Memory B cell (primary cell): ENCODE measurements at regions not wholly inside any gene's neighbourhood (a gene's known extent, or its start where the extent isn't known, plus 50 kb on each side); places are given as distances from the start of the nearest gene placed in this dataset.

Experiments
- ATAC-seq: fragments of 150-1000 bp; cut with Tn5 transposase; 2 replicates; pipeline ENCODE4 v1.10.0; 2021; ENCODE audit warnings: low read depth, mild to moderate bottlenecking, moderate library complexity
- DNase-seq, 2 donors: peaks; one replicate each; pipeline ENCODE4 v3.0.0; 2022; ENCODE audit warnings: low spot score in 2 of 2
- H3K27ac Mint-ChIP-seq: one replicate; pipeline ENCODE4 v1.8.0; 2022; ENCODE audit warnings: mild to moderate bottlenecking, moderate library complexity, mixed read lengths
- H3K27me3 Mint-ChIP-seq: one replicate; pipeline ENCODE4 v1.8.0; 2022; ENCODE audit warnings: mixed read lengths
- H3K36me3 Mint-ChIP-seq: one replicate; pipeline ENCODE4 v1.8.0; 2022; ENCODE audit warnings: mild to moderate bottlenecking, mixed read lengths
- H3K4me1 Mint-ChIP-seq: one replicate; pipeline ENCODE4 v1.8.0; 2022; ENCODE audit warnings: mixed read lengths
- H3K4me3 Mint-ChIP-seq: one replicate; pipeline ENCODE4 v1.8.0; 2022; ENCODE audit warnings: mild to moderate bottlenecking, moderate library complexity, mixed read lengths
- H3K9me3 Mint-ChIP-seq: one replicate; pipeline ENCODE4 v1.8.0; 2022; ENCODE audit warnings: mixed read lengths

GRCh38 chr3:5317557-5317956, 130.1 kb downstream of the EDEM1 start:
- no peak overlapping the region for H3K4me3 Mint-ChIP-seq
- no peaks in the 10 kb centered on the region for H3K9me3 Mint-ChIP-seq
- DNase-seq (no peak), ATAC-seq (no peak)
- no peak overlapping the region for H3K27ac Mint-ChIP-seq
- H3K27me3 Mint-ChIP-seq: no peaks in the 10 kb centered on the region
- no peaks in the 10 kb centered on the region for H3K36me3 Mint-ChIP-seq
- H3K4me1 Mint-ChIP-seq: no peaks in the 10 kb centered on the region

GRCh38 chr3:5319454-5319853, 131.9 kb downstream of the EDEM1 start:
- H3K27ac Mint-ChIP-seq: no peak overlapping the region
- ATAC-seq (no peak), DNase-seq (no peak)
- H3K4me3 Mint-ChIP-seq: no peak overlapping the region
- peaks cover 2% of the 10 kb centered on the region for H3K36me3 Mint-ChIP-seq
- no peaks in the 10 kb centered on the region for H3K9me3 Mint-ChIP-seq
- no peaks in the 10 kb centered on the region for H3K4me1 Mint-ChIP-seq
- H3K27me3 Mint-ChIP-seq: peaks cover 2% of the 10 kb centered on the region

- no peak for ATAC-seq
- H3K36me3 Mint-ChIP-seq: peaks cover 4% of the 10 kb centered on the region
- H3K4me1 Mint-ChIP-seq: no peaks in the 10 kb centered on the region
- H3K27ac Mint-ChIP-seq: no peak overlapping the region
- peaks cover 6% of the 10 kb centered on the region for H3K27me3 Mint-ChIP-seq
- DNase-seq: no peak
- H3K9me3 Mint-ChIP-seq: peaks cover 1% of the 10 kb centered on the region
- H3K4me3 Mint-ChIP-seq: no peak overlapping the region
Observed at GRCh38 chr3:5321666-5322340, 134.3 kb downstream of the EDEM1 start.

GRCh38 chr3:5324780-5325179, 137.3 kb downstream of the EDEM1 start:
- H3K4me3 Mint-ChIP-seq: no peak overlapping the region
- H3K4me1 Mint-ChIP-seq: no peaks in the 10 kb centered on the region
- H3K27ac Mint-ChIP-seq: no peak overlapping the region
- DNase-seq (no peak), ATAC-seq (no peak)
- peaks cover 4% of the 10 kb centered on the region for H3K36me3 Mint-ChIP-seq
- peaks cover 1% of the 10 kb centered on the region for H3K9me3 Mint-ChIP-seq
- H3K27me3 Mint-ChIP-seq: peaks cover 6% of the 10 kb centered on the region

GRCh38 chr3:5330152-5330810, 142.8 kb downstream of the EDEM1 start:
- DNase-seq (no peak), ATAC-seq (no peak)
- peaks cover 4% of the 10 kb centered on the region for H3K27me3 Mint-ChIP-seq
- peaks cover 2% of the 10 kb centered on the region for H3K36me3 Mint-ChIP-seq
- peaks cover 5% of the 10 kb centered on the region for H3K4me1 Mint-ChIP-seq
- H3K9me3 Mint-ChIP-seq: peaks cover 1% of the 10 kb centered on the region
- H3K27ac Mint-ChIP-seq: no peak overlapping the region
- no peak overlapping the region for H3K4me3 Mint-ChIP-seq

- no peak for ATAC-seq
- no peak for DNase-seq
- Mint-ChIP-seq H3K27me3 (no peaks in the 10 kb centered on the region), H3K4me1 (peaks cover 5% of the 10 kb centered on the region), H3K36me3 (no peaks in the 10 kb centered on the region), H3K27ac (no peak overlapping the region), H3K9me3 (no peaks in the 10 kb centered on the region), H3K4me3 (no peak overlapping the region)
Observed at GRCh38 chr3:5331567-5332269, 144.2 kb downstream of the EDEM1 start.

- Mint-ChIP-seq H3K9me3 (no peaks in the 10 kb centered on the region), H3K4me3 (no peak overlapping the region), H3K36me3 (no peaks in the 10 kb centered on the region), H3K27me3 (no peaks in the 10 kb centered on the region), H3K4me1 (peaks cover 5% of the 10 kb centered on the region), H3K27ac (no peak overlapping the region)
- no peak for ATAC-seq
- no peak for DNase-seq
Observed at GRCh38 chr3:5332270-5332956, 144.9 kb downstream of the EDEM1 start.

- Mint-ChIP-seq H3K4me3 (no peak overlapping the region), H3K27ac (no peak overlapping the region), H3K9me3 (no peaks in the 10 kb centered on the region), H3K4me1 (peaks cover 3% of the 10 kb centered on the region), H3K27me3 (peaks cover 6% of the 10 kb centered on the region), H3K36me3 (no peaks in the 10 kb centered on the region)
- DNase-seq: no peak
- ATAC-seq: no peak
Observed at GRCh38 chr3:5339967-5340535, 152.5 kb downstream of the EDEM1 start.

- Mint-ChIP-seq H3K4me3 (no peak overlapping the region), H3K27me3 (peaks cover 10% of the 10 kb centered on the region), H3K27ac (no peak overlapping the region), H3K9me3 (no peaks in the 10 kb centered on the region), H3K4me1 (peaks cover 3% of the 10 kb centered on the region), H3K36me3 (no peaks in the 10 kb centered on the region)
- no peak for ATAC-seq
- DNase-seq: no peak
Observed at GRCh38 chr3:5341610-5342009, 154.1 kb downstream of the EDEM1 start.

GRCh38 chr3:5343459-5343858, 156.0 kb downstream of the EDEM1 start:
- Mint-ChIP-seq H3K27ac (no peak overlapping the region), H3K4me3 (no peak overlapping the region), H3K27me3 (peaks cover 10% of the 10 kb centered on the region), H3K36me3 (no peaks in the 10 kb centered on the region), H3K4me1 (peaks cover 3% of the 10 kb centered on the region), H3K9me3 (no peaks in the 10 kb centered on the region)
- ATAC-seq: no peak
- no peak for DNase-seq

- Mint-ChIP-seq H3K27ac (no peak overlapping the region), H3K4me1 (peaks cover 3% of the 10 kb centered on the region), H3K27me3 (peaks cover 13% of the 10 kb centered on the region), H3K36me3 (peaks cover 1% of the 10 kb centered on the region), H3K9me3 (peaks cover 7% of the 10 kb centered on the region), H3K4me3 (no peak overlapping the region)
- DNase-seq (no peak), ATAC-seq (no peak)
Observed at GRCh38 chr3:5344707-5345106, 157.2 kb downstream of the EDEM1 start.

GRCh38 chr3:5347486-5347885, 160.0 kb downstream of the EDEM1 start:
- DNase-seq (no peak), ATAC-seq (no peak)
- no peak overlapping the region for H3K27ac Mint-ChIP-seq
- H3K9me3 Mint-ChIP-seq: peaks cover 7% of the 10 kb centered on the region
- peaks cover 1% of the 10 kb centered on the region for H3K36me3 Mint-ChIP-seq
- peaks cover 3% of the 10 kb centered on the region for H3K4me1 Mint-ChIP-seq
- no peak overlapping the region for H3K4me3 Mint-ChIP-seq
- H3K27me3 Mint-ChIP-seq: peaks cover 12% of the 10 kb centered on the region

- Mint-ChIP-seq H3K4me3 (no peak overlapping the region), H3K9me3 (peaks cover 7% of the 10 kb centered on the region), H3K27me3 (peaks cover 9% of the 10 kb centered on the region), H3K4me1 (no peaks in the 10 kb centered on the region), H3K27ac (no peak overlapping the region), H3K36me3 (peaks cover 1% of the 10 kb centered on the region)
- DNase-seq (no peak), ATAC-seq (no peak)
Observed at GRCh38 chr3:5348229-5348902, 160.9 kb downstream of the EDEM1 start.
